Aorta (tissue), 5 donors: ENCODE measurements at regions not wholly inside any gene's neighbourhood (a gene's known extent, or its start where the extent isn't known, plus 50 kb on each side); places are given as distances from the start of the nearest gene placed in this dataset.

Source experiments
- ATAC-seq: fragments of 200-7000 bp; cut with Tn5 transposase; one replicate; pipeline ENCODE4 v1.9.1; 2022; ENCODE audit warnings: moderate library complexity; ENCODE audit not compliant: low FRiP score
- DNase-seq, 2 donors: peaks; one replicate each; pipeline ENCODE4 v3.0.0-alpha.2; 2020
- H3K27ac ChIP-seq, 2 donors: one replicate each; pipeline ENCODE4 v1.5.1; 2013; ENCODE audit warnings: low read length in 2 of 2, mild to moderate bottlenecking in 2 of 2, moderate library complexity in 2 of 2, control low read depth in 1 of 2, inconsistent platforms in 1 of 2, low read depth in 1 of 2
- H3K27me3 ChIP-seq, 2 donors: one replicate each; pipeline ENCODE4 v1.6.1; 2013; ENCODE audit warnings: control low read depth in 1 of 2, low read length in 1 of 2, mild to moderate bottlenecking in 1 of 2, moderate library complexity in 1 of 2; ENCODE audit not compliant: insufficient read depth in 2 of 2, control insufficient read depth in 1 of 2
- H3K36me3 ChIP-seq, 2 donors: one replicate each; pipeline ENCODE4 v1.6.1; 2013; ENCODE audit warnings: control low read depth in 1 of 2, low read length in 1 of 2, mild to moderate bottlenecking in 1 of 2; ENCODE audit not compliant: insufficient read depth in 2 of 2, control insufficient read depth in 1 of 2
- H3K4me1 ChIP-seq, 2 donors: one replicate each; pipeline ENCODE4 v1.6.1; 2013; ENCODE audit warnings: low read length in 2 of 2, control low read depth in 1 of 2, mild to moderate bottlenecking in 1 of 2, moderate library complexity in 1 of 2; ENCODE audit not compliant: insufficient read depth in 2 of 2, control insufficient read depth in 1 of 2
- H3K4me3 ChIP-seq, 2 donors: one replicate each; pipeline ENCODE4 v1.5.1; 2013; ENCODE audit warnings: low read length in 2 of 2, control low read depth in 1 of 2, mild to moderate bottlenecking in 1 of 2
- H3K9me3 ChIP-seq: one replicate; pipeline ENCODE4 v1.6.1; 2013; ENCODE audit warnings: mild to moderate bottlenecking, low read length; ENCODE audit not compliant: control insufficient read depth
- WGBS, 2 donors: extraction: QIAGEN DNeasy Blood & Tissue Kit; methylation state at CpG; one replicate each; pipeline ENCODE4 v1.1.7; 2013; 5-methylcytosine and 5-hydroxymethylcytosine counted together
- intact Hi-C, 2 donors: fragments of 100-400 bp; cut with DNase I; formaldehyde crosslinking; loops; one replicate each; pipeline versions ENCODE4 v1.14.2 to v1.15.0; 2022
- donor health status: healthy with polysubstance abuse.
- donor health status: Bipolar disorder and iron deficiency.
- donor health status: DM: no; HTN: no; CAD: no.
- donor health status: DM: no; HTN: no; CAD: no.
- donor health status: DM: yes; HTN: yes; CAD: no.

- no peak for ATAC-seq
- Histone ChIP-seq H3K36me3 (no peaks in the 10 kb centered on the region), H3K4me3 (no peak overlapping the region), H3K27me3 (no peaks in the 10 kb centered on the region), H3K4me1 (no peaks in the 10 kb centered on the region), H3K27ac (no peak overlapping the region), H3K9me3 (no peaks in the 10 kb centered on the region)
- intact Hi-C loops = no loop called here
- WGBS, 2 donors = 80 to 84% methylated on average over 5 of the region's 5 CpGs
- no peak for DNase-seq
Observed at GRCh38 chr2:221337957-221338685, 234.0 kb downstream of the EPHA4 start.

- H3K27me3 ChIP-seq = no peaks in the 10 kb centered on the region
- no peak overlapping the region for H3K4me3 ChIP-seq
- WGBS, 2 donors = 81 to 83% methylated on average over 8 of the region's 8 CpGs
- H3K4me1 ChIP-seq = no peaks in the 10 kb centered on the region
- peaks cover 2% of the 10 kb centered on the region for H3K9me3 ChIP-seq
- H3K27ac ChIP-seq = no peak overlapping the region
- ATAC-seq = no peak
- no peaks in the 10 kb centered on the region for H3K36me3 ChIP-seq
- intact Hi-C loops = no loop called here
- no peak for DNase-seq
Observed at GRCh38 chr2:221342388-221342787, 229.7 kb downstream of the EPHA4 start.

GRCh38 chr2:221343524-221343923 is 228.6 kb downstream of the EPHA4 start:
- no peak overlapping the region for H3K4me3 ChIP-seq
- no peak for DNase-seq
- ATAC-seq = no peak
- H3K4me1 ChIP-seq = no peaks in the 10 kb centered on the region
- H3K27ac ChIP-seq = no peak overlapping the region
- H3K9me3 ChIP-seq = peaks cover 2% of the 10 kb centered on the region
- no peaks in the 10 kb centered on the region for H3K36me3 ChIP-seq
- 98 to 100% methylated on average over 1 of the region's 1 CpG for WGBS, 2 donors
- intact Hi-C loops = no loop called here
- H3K27me3 ChIP-seq = no peaks in the 10 kb centered on the region

GRCh38 chr2:221345516-221345915 is 226.6 kb downstream of the EPHA4 start:
- H3K27ac ChIP-seq = no peak overlapping the region
- DNase-seq (no peak), ATAC-seq (no peak)
- H3K9me3 ChIP-seq = peaks cover 2% of the 10 kb centered on the region
- no peaks in the 10 kb centered on the region for H3K27me3 ChIP-seq
- no peak overlapping the region for H3K4me3 ChIP-seq
- intact Hi-C loops = no loop called here
- no peaks in the 10 kb centered on the region for H3K4me1 ChIP-seq
- no peaks in the 10 kb centered on the region for H3K36me3 ChIP-seq

- peaks cover 2% of the 10 kb centered on the region for H3K9me3 ChIP-seq
- WGBS, 2 donors = 55 to 66% methylated on average over 3 of the region's 3 CpGs
- no peak overlapping the region for H3K4me3 ChIP-seq
- H3K36me3 ChIP-seq = no peaks in the 10 kb centered on the region
- no peak overlapping the region for H3K27ac ChIP-seq
- no peak for ATAC-seq
- no peaks in the 10 kb centered on the region for H3K27me3 ChIP-seq
- intact Hi-C loops = no loop called here
- DNase-seq = no peak
- no peaks in the 10 kb centered on the region for H3K4me1 ChIP-seq
Observed at GRCh38 chr2:221346411-221346810, 225.7 kb downstream of the EPHA4 start.

GRCh38 chr2:221347471-221347870 is 224.6 kb downstream of the EPHA4 start:
- no peak for DNase-seq
- Histone ChIP-seq H3K27me3 (no peaks in the 10 kb centered on the region), H3K4me3 (no peak overlapping the region), H3K27ac (no peak overlapping the region), H3K9me3 (peaks cover 2% of the 10 kb centered on the region), H3K4me1 (no peaks in the 10 kb centered on the region), H3K36me3 (no peaks in the 10 kb centered on the region)
- WGBS, 2 donors = 87 to 88% methylated on average over 2 of the region's 2 CpGs
- intact Hi-C loops = no loop called here
- ATAC-seq = no peak

- Histone ChIP-seq H3K27me3 (no peaks in the 10 kb centered on the region), H3K4me1 (no peaks in the 10 kb centered on the region), H3K27ac (no peak overlapping the region), H3K9me3 (no peaks in the 10 kb centered on the region), H3K36me3 (no peaks in the 10 kb centered on the region), H3K4me3 (no peak overlapping the region)
- DNase-seq (no peak), ATAC-seq (no peak)
- intact Hi-C loops = no loop called here
- 17 to 38% methylated on average over 1 of the region's 1 CpG for WGBS, 2 donors
Observed at GRCh38 chr2:221350616-221351015, 221.5 kb downstream of the EPHA4 start.

- ATAC-seq = no peak
- DNase-seq = no peak
- H3K36me3 ChIP-seq = no peaks in the 10 kb centered on the region
- no peaks in the 10 kb centered on the region for H3K9me3 ChIP-seq
- no peaks in the 10 kb centered on the region for H3K4me1 ChIP-seq
- intact Hi-C loops = no loop called here
- no peak overlapping the region for H3K4me3 ChIP-seq
- no peak overlapping the region for H3K27ac ChIP-seq
- 63 to 69% methylated on average over 4 of the region's 4 CpGs for WGBS, 2 donors
- no peaks in the 10 kb centered on the region for H3K27me3 ChIP-seq
Observed at GRCh38 chr2:221353201-221353600, 218.9 kb downstream of the EPHA4 start.

GRCh38 chr2:221360312-221360711 is 211.8 kb downstream of the EPHA4 start:
- H3K4me1 ChIP-seq = no peaks in the 10 kb centered on the region
- no peaks in the 10 kb centered on the region for H3K27me3 ChIP-seq
- no peak for ATAC-seq
- no peak overlapping the region for H3K27ac ChIP-seq
- no peaks in the 10 kb centered on the region for H3K9me3 ChIP-seq
- H3K4me3 ChIP-seq = no peak overlapping the region
- no peak for DNase-seq
- intact Hi-C loops = no loop called here
- no peaks in the 10 kb centered on the region for H3K36me3 ChIP-seq
- 89 to 91% methylated on average over 3 of the region's 3 CpGs for WGBS, 2 donors
